Vagina (tissue), 2 donors: ENCODE measurements at regions not wholly inside any gene's neighbourhood (a gene's known extent, or its start where the extent isn't known, plus 50 kb on each side); places are given as distances from the start of the nearest gene placed in this dataset.
"Not testable (repeated sequence)": the region's sequence is repeated elsewhere in the genome, so short reads cannot be mapped to it uniquely, and the experiment has no call there.

Experiments
- DNase-seq, 2 donors: peaks; one replicate each; pipeline ENCODE4 v3.0.0-alpha.2; 2017; ENCODE audit errors: extremely low spot score in 2 of 2
- H3K27ac ChIP-seq: fragments of 200-600 bp; sonication (generic); one replicate; pipeline ENCODE4 v1.5.1; 2019
- H3K27me3 ChIP-seq: fragments of 200-600 bp; sonication (generic); one replicate; pipeline ENCODE4 v1.5.1; 2019
- H3K36me3 ChIP-seq, 2 donors: fragments of 200-600 bp; sonication (generic); one replicate each; pipeline ENCODE4 v1.5.1; 2017 to 2019
- H3K4me1 ChIP-seq: fragments of 200-600 bp; sonication (generic); one replicate; pipeline ENCODE4 v1.5.1; 2019
- H3K4me3 ChIP-seq, 2 donors: fragments of 200-600 bp; sonication (generic); 1 replicate in 1 of 2; 2 replicates in 1 of 2; pipeline ENCODE4 v1.5.1; 2016 to 2019
- H3K9me3 ChIP-seq: fragments of 200-600 bp; sonication (generic); one replicate; pipeline ENCODE4 v1.5.1; 2019
- POLR2A ChIP-seq, 2 donors: fragments of 450-650 bp; IDR thresholded peaks; one replicate each; pipeline ENCODE4 v1.6.1; 2017; ENCODE audit warnings: antibody characterized with exemption in 2 of 2, mild to moderate bottlenecking in 2 of 2, moderate library complexity in 2 of 2
- POLR2AphosphoS5 ChIP-seq, 2 donors: sonication (generic); formaldehyde crosslinking; IDR thresholded peaks; one replicate each; pipeline ENCODE4 v1.9.0; 2017; ENCODE audit warnings: antibody characterized with exemption in 2 of 2, mild to moderate bottlenecking in 2 of 2, low read depth in 1 of 2; ENCODE audit not compliant: insufficient read depth in 1 of 2
- intact Hi-C: fragments of 100-400 bp; cut with DNase I; formaldehyde crosslinking; loops from one replicate; pipeline ENCODE4 v1.15.1; 2023
- TF ChIP-seq, protein P1 (sequence below), 3 experiments: fragments of 450-650 bp in 2 of 3; fragments of 200-600 bp in 1 of 3; sonication (generic) in 1 of 3; IDR thresholded peaks; one replicate each; pipeline ENCODE4 v1.5.1; 2017 to 2019; ENCODE audit warnings: antibody characterized with exemption in 3 of 3, mild to moderate bottlenecking in 2 of 3, moderate library complexity in 2 of 3

- no peaks in the 10 kb centered on the region for H3K4me1 ChIP-seq
- intact Hi-C loops: no loop called here
- H3K36me3 ChIP-seq: no peaks in the 10 kb centered on the region
Measured at GRCh38 chr5:99177796-99178195, 249.0 kb upstream of the CHD1 start.

DNA sequence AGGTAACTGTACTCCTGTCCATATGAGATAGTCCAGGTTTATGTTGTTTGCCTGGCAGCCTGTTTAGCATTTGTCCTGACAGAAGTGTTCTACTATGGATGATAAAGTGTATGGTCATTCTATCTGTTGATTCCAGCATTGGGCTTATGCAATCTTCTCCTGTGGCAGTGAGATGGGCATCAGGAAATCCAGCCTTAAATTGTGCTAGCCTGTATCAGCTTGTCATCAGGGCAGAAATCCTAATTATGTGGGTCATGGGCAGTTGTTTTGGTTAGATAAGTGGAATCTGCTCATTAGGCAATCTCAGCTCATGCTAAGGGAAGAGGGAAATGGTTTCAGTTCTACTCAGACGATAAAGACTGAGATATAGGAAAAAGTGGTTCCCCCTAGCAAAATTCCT is 247.4 kb upstream of the CHD1 start:
- no peaks in the 10 kb centered on the region for H3K27me3 ChIP-seq
- intact Hi-C loops: no loop called here
- DNase-seq: no peak
- TF ChIP-seq POLR2AphosphoS5 (IDR thresholded peaks at IDR 0.05; ENCODE audit: insufficient read depth in 1 of 2, low read depth in 1 of 2): no peak
- no peak for TF ChIP-seq POLR2A (IDR thresholded peaks at IDR 0.05)
- TF ChIP-seq, protein P1, sequence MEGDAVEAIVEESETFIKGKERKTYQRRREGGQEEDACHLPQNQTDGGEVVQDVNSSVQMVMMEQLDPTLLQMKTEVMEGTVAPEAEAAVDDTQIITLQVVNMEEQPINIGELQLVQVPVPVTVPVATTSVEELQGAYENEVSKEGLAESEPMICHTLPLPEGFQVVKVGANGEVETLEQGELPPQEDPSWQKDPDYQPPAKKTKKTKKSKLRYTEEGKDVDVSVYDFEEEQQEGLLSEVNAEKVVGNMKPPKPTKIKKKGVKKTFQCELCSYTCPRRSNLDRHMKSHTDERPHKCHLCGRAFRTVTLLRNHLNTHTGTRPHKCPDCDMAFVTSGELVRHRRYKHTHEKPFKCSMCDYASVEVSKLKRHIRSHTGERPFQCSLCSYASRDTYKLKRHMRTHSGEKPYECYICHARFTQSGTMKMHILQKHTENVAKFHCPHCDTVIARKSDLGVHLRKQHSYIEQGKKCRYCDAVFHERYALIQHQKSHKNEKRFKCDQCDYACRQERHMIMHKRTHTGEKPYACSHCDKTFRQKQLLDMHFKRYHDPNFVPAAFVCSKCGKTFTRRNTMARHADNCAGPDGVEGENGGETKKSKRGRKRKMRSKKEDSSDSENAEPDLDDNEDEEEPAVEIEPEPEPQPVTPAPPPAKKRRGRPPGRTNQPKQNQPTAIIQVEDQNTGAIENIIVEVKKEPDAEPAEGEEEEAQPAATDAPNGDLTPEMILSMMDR (IDR thresholded peaks at IDR 0.05): no peak
- no peaks in the 10 kb centered on the region for H3K4me1 ChIP-seq
- H3K36me3 ChIP-seq: no peaks in the 10 kb centered on the region
- H3K4me3 ChIP-seq: no peak overlapping the region
- no peaks in the 10 kb centered on the region for H3K9me3 ChIP-seq
- no peak overlapping the region for H3K27ac ChIP-seq

More at GRCh38 chr5:99177796-99178195, 249.0 kb upstream of the CHD1 start:
- no peak for DNase-seq
- Histone ChIP-seq H3K4me3 (no peak overlapping the region), H3K9me3 (no peaks in the 10 kb centered on the region), H3K27ac (no peak overlapping the region), H3K27me3 (no peaks in the 10 kb centered on the region)
- TF ChIP-seq POLR2A (IDR thresholded peaks at IDR 0.05) (no peak), POLR2AphosphoS5 (IDR thresholded peaks at IDR 0.05; ENCODE audit: insufficient read depth in 1 of 2, low read depth in 1 of 2) (no peak)
- TF ChIP-seq, protein P1 (IDR thresholded peaks at IDR 0.05): no peak

GRCh38 chr5:99169309-99169708 is 240.5 kb upstream of the CHD1 start:
- Histone ChIP-seq H3K4me1 (no peaks in the 10 kb centered on the region), H3K4me3 (no peak overlapping the region), H3K36me3 (no peaks in the 10 kb centered on the region), H3K27ac (no peak overlapping the region), H3K27me3 (no peaks in the 10 kb centered on the region), H3K9me3 (no peaks in the 10 kb centered on the region)
- intact Hi-C loops: no loop called here
- no peak for DNase-seq
- TF ChIP-seq POLR2A (IDR thresholded peaks at IDR 0.05) (no peak), POLR2AphosphoS5 (IDR thresholded peaks at IDR 0.05; ENCODE audit: insufficient read depth in 1 of 2, low read depth in 1 of 2) (no peak)
- TF ChIP-seq, protein P1 (IDR thresholded peaks at IDR 0.05): no peak

GRCh38 chr5:99161538-99161937 is 232.7 kb upstream of the CHD1 start:
- H3K4me3 ChIP-seq, intact Hi-C loops, H3K27ac ChIP-seq, H3K9me3 ChIP-seq, H3K4me1 ChIP-seq, H3K36me3 ChIP-seq, DNase-seq, H3K27me3 ChIP-seq: not testable (repeated sequence)

DNA sequence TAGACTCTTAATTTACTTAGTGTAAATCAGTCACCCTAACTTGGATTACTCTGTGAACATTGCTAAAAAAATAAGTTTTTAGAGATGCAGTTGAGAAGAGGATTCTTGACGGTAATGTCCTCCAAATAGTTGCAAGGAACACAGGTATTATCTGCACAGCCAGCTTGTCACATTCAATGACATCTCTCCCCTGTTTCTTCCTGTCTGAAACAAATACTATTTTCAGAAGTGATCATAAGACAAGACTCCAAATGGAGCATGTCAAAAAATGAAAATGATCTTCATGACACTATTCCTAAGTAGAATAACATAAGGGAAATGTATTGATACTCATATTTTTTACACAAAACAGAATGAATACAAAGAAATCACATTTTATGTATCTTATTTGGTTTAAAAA is 227.9 kb upstream of the CHD1 start:
- no peaks in the 10 kb centered on the region for H3K4me1 ChIP-seq
- DNase-seq: no peak
- no peak for TF ChIP-seq POLR2A (IDR thresholded peaks at IDR 0.05)
- TF ChIP-seq POLR2AphosphoS5 (IDR thresholded peaks at IDR 0.05; ENCODE audit: insufficient read depth in 1 of 2, low read depth in 1 of 2): no peak
- TF ChIP-seq, protein P1 (IDR thresholded peaks at IDR 0.05): no peak
- no peak overlapping the region for H3K4me3 ChIP-seq
- intact Hi-C loops: no loop called here
- H3K36me3 ChIP-seq: no peaks in the 10 kb centered on the region
- H3K9me3 ChIP-seq: no peaks in the 10 kb centered on the region
- H3K27ac ChIP-seq: no peak overlapping the region
- no peaks in the 10 kb centered on the region for H3K27me3 ChIP-seq

DNA sequence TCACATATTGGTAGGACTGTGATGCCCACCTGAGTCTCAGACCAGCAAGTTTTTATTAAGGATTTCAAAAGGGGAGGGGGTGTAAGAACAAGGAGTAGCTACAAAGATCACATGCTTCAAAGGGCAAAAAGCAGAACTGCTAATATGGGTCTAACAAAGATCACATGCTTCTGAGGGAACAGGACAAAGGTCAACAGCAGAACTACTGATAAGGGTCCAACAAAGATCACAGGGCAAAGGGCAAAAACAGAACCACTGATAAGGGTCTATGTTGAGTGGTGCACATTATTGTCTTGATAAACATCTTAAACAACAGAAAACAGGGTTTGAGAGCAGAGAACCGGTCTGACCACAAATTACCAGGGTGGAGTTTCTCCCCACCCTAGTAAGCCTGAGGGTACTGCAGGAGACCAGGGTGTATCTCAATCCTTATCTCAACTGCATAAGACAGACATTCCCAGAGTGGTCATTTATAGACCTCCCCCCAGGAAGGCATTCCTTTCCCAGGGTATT is 214.5 kb upstream of the CHD1 start:
- DNase-seq, H3K4me1 ChIP-seq, intact Hi-C loops, H3K9me3 ChIP-seq, H3K27me3 ChIP-seq, H3K4me3 ChIP-seq, H3K36me3 ChIP-seq, H3K27ac ChIP-seq: not testable (repeated sequence)
